Activated CD4-positive, alpha-beta T cell treated with anti-CD3 and anti-CD28 coated beads for 48 hours (primary cell): ENCODE measurements at regions not wholly inside any gene's neighbourhood (a gene's known extent, or its start where the extent isn't known, plus 50 kb on each side); places are given as distances from the start of the nearest gene placed in this dataset.
"Not testable (repeated sequence)": the region's sequence is repeated elsewhere in the genome, so short reads cannot be mapped to it uniquely, and the experiment has no call there.

Source experiments
- DNase-seq: peaks from one replicate; pipeline ENCODE4 v3.0.0-alpha.2; 2020

GRCh38 chr9:65393111-65393810 is 108.3 kb upstream of the FOXD4L5 start:
- DNase-seq, result not testable (repeated sequence)

GRCh38 chr9:65392611-65393010 is 107.6 kb upstream of the FOXD4L5 start:
- not testable (repeated sequence) for DNase-seq

GRCh38 chr9:65389710-65390109 is 104.7 kb upstream of the FOXD4L5 start:
- not testable (repeated sequence) for DNase-seq

DNA sequence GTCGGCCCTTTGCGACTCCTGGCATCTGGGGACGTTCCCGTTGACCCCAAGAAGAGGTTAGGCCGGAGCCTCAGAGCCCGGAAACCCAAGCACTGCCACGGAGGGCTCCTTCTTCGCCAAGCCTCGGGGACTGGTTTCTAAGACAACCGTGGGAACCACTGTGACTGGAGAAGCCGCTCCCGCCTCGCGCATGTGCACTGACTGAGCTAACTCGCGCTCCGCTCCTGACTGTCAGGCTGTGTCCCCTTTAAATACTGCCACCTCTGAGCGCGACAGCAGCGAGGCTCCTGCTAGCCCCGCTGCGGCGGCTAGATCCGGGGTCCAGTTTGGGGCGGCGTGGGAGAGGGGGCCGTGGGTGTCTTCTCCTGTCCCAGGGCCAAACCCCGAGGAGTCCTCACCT is 104.2 kb upstream of the FOXD4L5 start:
- DNase-seq, result not testable (repeated sequence)

DNA sequence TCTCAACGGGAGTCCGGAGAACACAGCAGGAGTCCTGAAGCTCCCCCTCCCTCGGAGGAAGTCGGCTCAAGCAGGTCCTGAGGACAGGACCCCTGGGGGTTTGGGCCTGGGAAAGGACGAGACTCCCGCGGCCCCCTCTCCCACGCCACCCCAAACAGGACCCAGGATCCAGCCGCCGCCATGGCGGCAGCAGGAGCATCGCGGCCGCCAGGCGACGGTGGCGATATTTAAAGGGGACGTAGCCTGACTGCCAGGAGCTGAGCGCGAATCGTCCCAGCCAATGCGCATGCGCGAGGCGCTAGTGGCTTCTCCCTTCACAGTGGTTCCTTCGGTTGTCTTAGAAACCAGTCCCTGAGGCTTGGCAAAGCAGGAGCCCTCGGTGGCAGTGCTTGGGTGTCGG is 101.7 kb upstream of the FOXD4L5 start:
- DNase-seq, result peak; percentile 81

DNA sequence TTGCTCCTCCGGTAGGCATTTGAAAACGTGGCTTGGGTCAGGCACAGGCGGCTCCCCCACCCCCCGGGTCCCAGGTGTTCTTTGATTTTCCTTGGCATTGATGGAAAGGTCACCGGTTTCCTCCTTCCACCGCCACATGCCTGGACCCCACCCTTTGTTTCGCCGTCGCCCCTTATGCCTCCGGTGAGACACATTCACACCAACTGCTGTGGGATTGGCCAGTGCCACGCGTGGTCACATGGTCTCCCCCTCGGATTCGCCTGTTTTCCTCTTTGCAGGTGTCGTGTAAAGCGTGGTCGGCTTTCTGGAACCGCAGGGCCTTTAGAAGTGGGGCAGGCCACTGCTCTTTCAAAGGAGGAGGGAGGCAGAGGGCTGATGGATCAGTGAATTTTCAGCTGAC is 101.2 kb upstream of the FOXD4L5 start:
- not testable (repeated sequence) for DNase-seq

DNA sequence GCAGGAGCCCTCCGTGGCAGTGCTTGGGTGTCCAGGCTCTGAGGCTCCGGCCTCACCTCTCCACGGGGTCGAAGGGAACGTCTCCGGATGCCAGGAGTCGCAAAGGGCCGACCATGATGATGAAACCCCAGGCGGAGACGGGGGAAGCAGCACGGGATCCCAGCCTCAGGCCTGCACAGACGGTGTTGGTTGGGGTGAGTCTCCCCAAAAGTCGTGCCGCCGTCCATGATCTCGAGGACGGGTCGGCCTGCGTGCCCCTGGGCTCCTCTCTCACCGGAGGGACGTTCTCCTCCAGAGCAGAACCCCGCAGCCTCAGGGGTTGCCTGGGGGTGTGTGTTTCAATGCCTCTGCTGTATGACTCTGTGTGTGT is 100.6 kb upstream of the FOXD4L5 start:
- DNase-seq, result not testable (repeated sequence)

- not testable (repeated sequence) for DNase-seq
Measured at GRCh38 chr9:65384759-65385654, 100.0 kb upstream of the FOXD4L5 start.

GRCh38 chr9:65384066-65384465 is 99.1 kb upstream of the FOXD4L5 start:
- not testable (repeated sequence) for DNase-seq

DNA sequence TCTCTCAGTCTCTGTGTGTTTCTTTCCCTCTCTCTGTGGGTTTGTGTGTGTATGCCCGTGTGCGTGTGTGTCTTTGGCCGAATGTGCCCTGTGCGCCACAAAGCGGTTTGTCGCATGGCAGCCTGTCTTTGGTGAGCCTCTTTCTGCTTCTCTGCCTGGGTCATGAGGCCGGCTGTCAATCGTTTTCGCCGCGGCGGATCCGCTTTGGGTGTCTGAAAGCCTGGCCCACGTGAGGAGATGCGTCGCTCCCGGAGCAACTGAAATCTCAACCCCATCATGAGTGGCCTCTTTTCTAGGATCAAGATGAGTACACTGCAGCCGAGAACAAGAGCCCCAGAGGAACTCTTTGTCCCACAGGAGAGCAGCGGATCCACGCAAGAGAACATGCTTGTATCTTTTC is 98.6 kb upstream of the FOXD4L5 start:
- not testable (repeated sequence) for DNase-seq

DNA sequence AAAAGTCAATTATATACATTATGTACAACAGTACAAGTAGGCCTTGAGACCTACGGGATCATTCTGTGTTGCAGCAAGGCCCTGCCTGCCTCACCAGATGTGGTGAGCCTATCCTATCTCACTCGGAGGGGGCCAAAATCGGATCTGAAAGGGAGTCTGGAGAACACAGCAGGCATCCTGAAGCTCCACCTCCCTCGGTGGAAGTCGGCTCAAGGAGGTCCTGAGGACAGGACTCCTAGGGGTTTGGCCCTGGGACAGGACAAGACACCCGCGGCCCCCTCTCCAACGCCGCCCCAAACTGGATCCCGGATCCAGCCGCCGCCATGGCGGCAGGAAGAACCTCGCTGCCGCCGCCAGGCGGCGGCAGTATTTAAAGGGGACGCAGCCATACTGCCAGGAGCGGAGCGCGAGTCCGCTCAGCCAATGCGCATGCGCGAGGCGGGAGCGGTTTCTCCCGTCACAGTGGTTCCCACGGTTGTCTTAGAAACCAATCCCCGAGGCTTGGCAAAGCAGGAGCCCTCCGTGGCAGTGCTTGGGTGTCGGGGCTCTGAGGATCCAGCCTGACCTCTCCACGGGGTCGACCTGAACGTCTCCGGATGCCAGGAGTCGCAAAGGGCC is 97.8 kb upstream of the FOXD4L5 start:
- DNase-seq, result not testable (repeated sequence)
